PC-3 (cell line): ENCODE measurements at regions not wholly inside any gene's neighbourhood (a gene's known extent, or its start where the extent isn't known, plus 50 kb on each side); places are given as distances from the start of the nearest gene placed in this dataset.

Experiments used
- CTCF ChIP-seq: fragments of 300-600 bp; sonication (generic); conservative IDR thresholded peaks from 2 replicates; pipeline ENCODE4 v1.5.1; 2017; ENCODE audit warnings: antibody characterized with exemption, low read depth, mild to moderate bottlenecking, low read length
- EZH2 ChIP-seq: fragments of 300-600 bp; sonication (generic); IDR thresholded peaks from one replicate; pipeline ENCODE4 v1.6.1; 2017; ENCODE audit warnings: antibody characterized with exemption, mild to moderate bottlenecking, low read length; ENCODE audit not compliant: unreplicated experiment
- EZH2phosphoT487 ChIP-seq: fragments of 300-600 bp; sonication (generic); IDR thresholded peaks from 2 replicates; pipeline ENCODE4 v1.6.1; 2018; ENCODE audit warnings: mild to moderate bottlenecking, antibody characterized with exemption, low read length, borderline replicate concordance

DNA sequence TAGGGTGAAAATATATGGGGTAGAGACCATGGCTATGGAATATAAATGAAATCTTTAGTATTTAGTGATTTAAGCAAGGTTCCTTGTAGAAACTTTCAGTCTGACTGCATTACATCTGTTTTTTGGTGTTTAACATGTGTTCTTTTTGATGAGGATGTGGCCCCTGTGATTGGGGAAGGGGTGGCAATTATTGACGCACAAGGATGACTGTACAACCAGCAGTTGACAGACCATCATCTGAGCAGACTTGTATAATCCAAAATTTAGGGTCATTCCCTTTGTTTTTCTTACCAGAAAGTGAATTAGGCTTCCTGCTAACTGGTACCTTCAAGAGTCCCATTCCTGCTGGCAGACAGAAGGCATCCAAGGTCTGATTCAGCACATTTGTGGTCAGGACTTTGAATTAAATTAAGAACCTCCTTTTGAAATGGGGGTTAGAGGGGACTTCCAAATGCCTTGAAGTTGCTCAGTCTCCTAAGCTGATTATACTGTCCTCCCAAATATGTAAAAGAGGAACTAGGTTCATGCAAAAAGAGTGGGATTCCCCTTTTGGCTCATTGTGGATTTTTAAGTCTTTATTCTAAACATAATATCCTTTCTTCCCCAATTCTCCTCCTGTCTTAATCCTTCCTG, 112.4 kb upstream of the CXCL13 start:
- TF ChIP-seq CTCF (no peak), EZH2phosphoT487 (no peak), EZH2 (no peak)
